H1 (cell line): ENCODE measurements at regions not wholly inside any gene's neighbourhood (a gene's known extent, or its start where the extent isn't known, plus 50 kb on each side); places are given as distances from the start of the nearest gene placed in this dataset.
A peak's percentile ranks its signal among the peaks of the same experiment; 100 is the strongest.

ENCODE experiments used
- CTCF ChIA-PET: fragments of 300-600 bp; sonication (Branson Sonifier 250); formaldehyde crosslinking; loops from one replicate; lab custom pipeline; 2021; ENCODE audit not compliant: partially characterized antibody; lab: Charles Lee
- POLR2A ChIA-PET: fragments of 300-600 bp; sonication (Branson Sonifier 250); formaldehyde crosslinking; loops from one replicate; lab custom pipeline; 2021; ENCODE audit warnings: inconsistent platforms; ENCODE audit not compliant: partially characterized antibody; lab: Charles Lee
- DNase-seq, 2 experiments: peaks; one replicate each; pipeline versions ENCODE4 v3.0.0 to v3.0.0-alpha.2; 2010 to 2022; ENCODE audit warnings: low spot score in 2 of 2, low read depth in 1 of 2, mixed read lengths in 1 of 2
- FAIRE-seq: peaks from 2 replicates; lab custom pipeline; 2011; peaks lifted over from hg19 to GRCh38; lab: Jason Lieb, UNC
- H2AFZ ChIP-seq: 2 replicates; pipeline ENCODE4 v1.8.1; 2012; ENCODE audit warnings: low read length, inconsistent platforms
- H2AK5ac ChIP-seq: 2 replicates; pipeline ENCODE4 v1.6.1; 2013; ENCODE audit warnings: low read depth, low read length
- H2BK120ac ChIP-seq: replicated peaks from 2 replicates; pipeline ENCODE3; 2013; ENCODE audit warnings: low read depth, low read length, inconsistent platforms
- H2BK12ac ChIP-seq: 2 replicates; pipeline ENCODE4 v1.6.1; 2013; ENCODE audit warnings: low read depth, low read length
- H2BK15ac ChIP-seq: 2 replicates; pipeline ENCODE4 v1.6.1; 2013; ENCODE audit warnings: low read length
- H2BK20ac ChIP-seq: 2 replicates; pipeline ENCODE4 v1.6.1; 2013; ENCODE audit warnings: low read length
- H2BK5ac ChIP-seq: 2 replicates; pipeline ENCODE4 v1.6.1; 2013; ENCODE audit warnings: low read depth, low read length
- H3K14ac ChIP-seq: 2 replicates; pipeline ENCODE4 v1.6.1; 2013; ENCODE audit warnings: inconsistent platforms; ENCODE audit not compliant: insufficient read length
- H3K18ac ChIP-seq: 2 replicates; pipeline ENCODE4 v1.6.1; 2013; ENCODE audit warnings: low read length; ENCODE audit errors: extremely low read depth
- H3K23ac ChIP-seq: 2 replicates; pipeline ENCODE4 v1.6.1; 2013; ENCODE audit warnings: inconsistent platforms; ENCODE audit not compliant: insufficient read length
- H3K23me2 ChIP-seq: 2 replicates; pipeline ENCODE4 v1.6.1; 2013; ENCODE audit warnings: low read depth, low read length
- H3K27ac ChIP-seq: 2 replicates; pipeline ENCODE4 v1.6.1; 2011; ENCODE audit warnings: low read depth, low read length, inconsistent platforms
- H3K27me3 ChIP-seq, 4 experiments: replicated peaks in 1 of 4; 1 replicate in 1 of 4; 2 replicates in 3 of 4; pipeline versions ENCODE4 v1.6.1 to v1.8.1; 2011 to 2013; ENCODE audit warnings: low read length in 3 of 4, mild to moderate bottlenecking in 3 of 4, inconsistent platforms in 2 of 4, mixed read lengths in 2 of 4, moderate library complexity in 1 of 4; ENCODE audit not compliant: control insufficient read depth in 3 of 4, insufficient read depth in 3 of 4; ENCODE audit errors: extremely low read depth in 1 of 4
- H3K36me3 ChIP-seq, 4 experiments: 2 replicates each; pipeline versions ENCODE4 v1.6.1 to v1.8.1; 2011 to 2013; ENCODE audit warnings: mild to moderate bottlenecking in 4 of 4, low read length in 3 of 4, moderate library complexity in 2 of 4, control low read depth in 1 of 4, inconsistent platforms in 1 of 4; ENCODE audit not compliant: insufficient read depth in 4 of 4, control insufficient read depth in 2 of 4
- H3K4ac ChIP-seq: replicated peaks from 2 replicates; pipeline ENCODE3; 2013; ENCODE audit warnings: low read length, low read depth, mixed read lengths, inconsistent platforms; ENCODE audit not compliant: insufficient read length
- H3K4me1 ChIP-seq, 4 experiments: replicated peaks in 1 of 4; 1 replicate in 1 of 4; 2 replicates in 3 of 4; pipeline versions ENCODE4 v1.6.1 to v1.8.1; 2011 to 2013; ENCODE audit warnings: low read length in 3 of 4, inconsistent platforms in 2 of 4, mixed read lengths in 1 of 4; ENCODE audit not compliant: insufficient read depth in 4 of 4, control insufficient read depth in 3 of 4
- H3K4me2 ChIP-seq, 2 experiments: 2 replicates each; pipeline versions ENCODE4 v1.6.1 to v1.8.1; 2011 to 2013; ENCODE audit warnings: low read depth in 2 of 2, low read length in 2 of 2, control low read depth in 1 of 2, inconsistent platforms in 1 of 2, mild to moderate bottlenecking in 1 of 2; ENCODE audit not compliant: insufficient read depth in 1 of 2
- H3K4me3 ChIP-seq, 4 experiments: fragments of 200-600, 300-600 bp in 1 of 4; sonication (generic), shearing (Covaris generic), sonication (Bioruptor Twin) in 1 of 4; 2 replicates each; pipeline versions ENCODE4 v1.5.1 to v1.8.1; 2011 to 2016; ENCODE audit warnings: low read length in 4 of 4, low read depth in 3 of 4, control low read depth in 2 of 4, inconsistent platforms in 2 of 4, mild to moderate bottlenecking in 2 of 4, mixed read lengths in 1 of 4, moderate library complexity in 1 of 4; ENCODE audit not compliant: insufficient read depth in 2 of 4; ENCODE audit errors: extremely low read depth in 1 of 4
- H3K56ac ChIP-seq: replicated peaks from 2 replicates; pipeline ENCODE3; 2013; ENCODE audit warnings: low read depth, mild to moderate bottlenecking, mixed read lengths, low read length, inconsistent platforms; ENCODE audit not compliant: insufficient read length
- H3K79me1 ChIP-seq: 2 replicates; pipeline ENCODE4 v1.6.1; 2013; ENCODE audit warnings: low read depth, low read length, control low read depth
- H3K79me2 ChIP-seq, 2 experiments: 2 replicates each; pipeline versions ENCODE4 v1.6.1 to v1.8.1; 2012 to 2013; ENCODE audit warnings: low read length in 2 of 2, mild to moderate bottlenecking in 2 of 2, inconsistent platforms in 1 of 2; ENCODE audit not compliant: insufficient read depth in 2 of 2, control insufficient read depth in 1 of 2
- H3K9ac ChIP-seq, 4 experiments: replicated peaks in 1 of 4; 1 replicate in 1 of 4; 2 replicates in 3 of 4; pipeline versions ENCODE4 v1.6.1 to v1.8.1; 2011 to 2013; ENCODE audit warnings: low read depth in 3 of 4, low read length in 3 of 4, control low read depth in 2 of 4, mild to moderate bottlenecking in 2 of 4, moderate library complexity in 2 of 4, inconsistent platforms in 1 of 4; ENCODE audit errors: extremely low read depth in 1 of 4
- H3K9me3 ChIP-seq, 2 experiments: 2 replicates each; pipeline versions ENCODE4 v1.6.1 to v1.8.1; 2012 to 2013; ENCODE audit warnings: mild to moderate bottlenecking in 2 of 2, moderate library complexity in 2 of 2, control low read depth in 1 of 2, inconsistent platforms in 1 of 2, low read depth in 1 of 2, low read length in 1 of 2, mixed read lengths in 1 of 2; ENCODE audit not compliant: insufficient read depth in 2 of 2
- H4K20me1 ChIP-seq, 2 experiments: replicated peaks in 1 of 2; 2 replicates each; pipeline versions ENCODE3 to v1.8.1; 2011 to 2013; ENCODE audit warnings: inconsistent platforms in 2 of 2, low read length in 2 of 2, mild to moderate bottlenecking in 1 of 2; ENCODE audit not compliant: insufficient read depth in 2 of 2, control insufficient read depth in 1 of 2
- H4K5ac ChIP-seq: 2 replicates; pipeline ENCODE4 v1.6.1; 2013; ENCODE audit warnings: low read length, low read depth, mixed read lengths, inconsistent platforms; ENCODE audit not compliant: insufficient read length
- H4K8ac ChIP-seq: 2 replicates; pipeline ENCODE4 v1.8.0; 2013; ENCODE audit warnings: mild to moderate bottlenecking, moderate library complexity, low read length, inconsistent platforms; ENCODE audit not compliant: insufficient read depth; ENCODE audit errors: extremely low read depth
- H4K91ac ChIP-seq: replicated peaks from 2 replicates; pipeline ENCODE3; 2013; ENCODE audit warnings: low read length, mixed read lengths, inconsistent platforms; ENCODE audit not compliant: insufficient read length
- CBX5 ChIP-seq: fragments of 300-800, 300-1000 bp; sonication (generic); IDR thresholded peaks from 2 replicates; pipeline ENCODE4 v1.7.1; 2016; ENCODE audit warnings: antibody characterized with exemption, low read length, low read depth
- CEBPB ChIP-seq: IDR thresholded peaks from 2 replicates; pipeline ENCODE4 v1.6.1; 2012; ENCODE audit warnings: low read depth, low read length
- EGR1 ChIP-seq: IDR thresholded peaks from 2 replicates; pipeline ENCODE4 v1.6.1; 2011; ENCODE audit warnings: low read depth, low read length, borderline replicate concordance
- FOSL1 ChIP-seq: IDR thresholded peaks from 2 replicates; pipeline ENCODE4 v1.6.1; 2011; ENCODE audit warnings: mild to moderate bottlenecking, low read depth, low read length, moderate library complexity; ENCODE audit not compliant: insufficient read depth
- HDAC6 ChIP-seq: IDR thresholded peaks from one replicate; pipeline ENCODE4 v1.7.1; 2012; ENCODE audit warnings: low read depth, mild to moderate bottlenecking, inconsistent platforms, low read length, moderate library complexity
- MAFK ChIP-seq: IDR thresholded peaks from 2 replicates; pipeline ENCODE4 v1.6.1; 2012; ENCODE audit warnings: low read depth, mild to moderate bottlenecking, improper control_type of control experiment, low read length
- RAD21 ChIP-seq, 2 experiments: IDR thresholded peaks in 1 of 2; conservative IDR thresholded peaks in 1 of 2; 2 replicates each; pipeline ENCODE4 v1.6.1; 2011; ENCODE audit warnings: low read depth in 2 of 2, low read length in 2 of 2, improper control_type of control experiment in 1 of 2, inconsistent platforms in 1 of 2, mild to moderate bottlenecking in 1 of 2, moderate library complexity in 1 of 2
- RNF2 ChIP-seq: fragments of 200-900, 300-1000 bp; sonication (generic); IDR thresholded peaks from 2 replicates; pipeline ENCODE4 v1.7.1; 2016; ENCODE audit warnings: borderline replicate concordance, low read depth, mild to moderate bottlenecking, antibody characterized with exemption, low read length; ENCODE audit not compliant: poor library complexity, severe bottlenecking; ENCODE audit errors: missing control alignments
- SIRT6 ChIP-seq: IDR thresholded peaks from one replicate; pipeline ENCODE4 v1.7.1; 2012; ENCODE audit warnings: low read length, inconsistent platforms
- SIX5 ChIP-seq: IDR thresholded peaks from 2 replicates; pipeline ENCODE4 v1.6.1; 2011; ENCODE audit warnings: mild to moderate bottlenecking, low read depth, low read length
- SUZ12 ChIP-seq: fragments of 200-600 bp; sonication (generic); IDR thresholded peaks from 2 replicates; pipeline ENCODE4 v1.6.1; 2012; ENCODE audit warnings: mild to moderate bottlenecking, inconsistent platforms, low read length, moderate library complexity, mixed read lengths
- TCF12 ChIP-seq: IDR thresholded peaks from 2 replicates; pipeline ENCODE4 v1.6.1; 2011; ENCODE audit warnings: low read depth, mild to moderate bottlenecking, low read length
- whole genome bisulfite sequencing, 2 experiments: shearing (Covaris generic) in 1 of 2; methylation state at CpG; one replicate each; pipeline versions ENCODE4 v1.1.6 to v1.1.7; 2013 to 2015; ENCODE audit warnings: low lambda C conversion rate in 2 of 2, mixed read lengths in 2 of 2, inconsistent platforms in 1 of 2, low coverage in 1 of 2, missing lambda C conversion rate in 1 of 2; ENCODE audit not compliant: insufficient replicate concordance in 2 of 2, insufficient coverage in 1 of 2, insufficient read length in 1 of 2; ENCODE audit errors: extremely low coverage in 1 of 2, missing lambda C conversion rate in 1 of 2; 5-methylcytosine and 5-hydroxymethylcytosine counted together

DNA sequence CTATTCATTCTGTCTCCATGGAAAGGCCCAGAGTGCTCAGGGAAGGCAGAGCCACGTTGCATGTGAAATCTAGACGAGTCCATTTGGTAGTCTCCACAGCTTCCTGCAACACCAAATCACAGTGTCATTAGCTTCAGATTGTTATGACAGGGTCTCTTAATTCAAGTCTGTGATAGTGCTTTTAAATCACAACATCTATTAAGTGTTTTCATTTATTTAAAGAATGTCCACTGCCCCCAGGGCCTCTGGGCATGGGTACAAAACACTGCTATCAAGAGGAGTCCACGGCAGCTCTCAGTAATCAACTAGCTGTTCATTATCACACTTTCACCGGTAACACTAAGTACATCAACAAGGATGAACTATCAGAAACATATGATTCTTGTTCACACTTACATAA is 455.9 kb upstream of the JARID2 start:
- Histone ChIP-seq H3K4me2 (no peak overlapping the region), H2BK15ac (no peak overlapping the region), H2BK120ac (peak overlapping the region; percentile 80), H3K56ac (no peak overlapping the region), H3K36me3 (no peaks in the 10 kb centered on the region), H3K4me1 (peaks cover 0 to 19% (median 10%) of the 10 kb centered on the region in 4 experiments; a peak in 4 of 7 replicates), H3K4ac (no peak overlapping the region), H3K27me3 (no peaks in the 10 kb centered on the region), H3K18ac (peak overlapping the region; percentile 63; the same call in 1 of the 2 replicates), H3K79me1 (no peaks in the 10 kb centered on the region), H4K8ac (no peak overlapping the region), H3K9ac (no peak overlapping the region), H3K9me3 (no peaks in the 10 kb centered on the region), H2AK5ac (peak overlapping the region; percentile 88; the same call in 1 of the 2 replicates), H3K23me2 (no peaks in the 10 kb centered on the region), H4K20me1 (no peaks in the 10 kb centered on the region), H4K5ac (no peak overlapping the region), H4K91ac (no peak overlapping the region), H3K23ac (no peak overlapping the region), H2BK5ac (peak overlapping the region; percentile 36; the same call in 1 of the 2 replicates), H2AFZ (no peak overlapping the region), H2BK20ac (peak overlapping the region; percentile 81; the same call in 1 of the 2 replicates), H3K4me3 (no peak overlapping the region), H3K14ac (no peak overlapping the region), H3K79me2 (no peaks in the 10 kb centered on the region), H2BK12ac (peak overlapping the region; percentile 52), H3K27ac (no peak overlapping the region)
- DNase-seq (no peak), FAIRE-seq (no peak)
- no peak for TF ChIP-seq CBX5
- no peak for TF ChIP-seq TCF12
- no peak for TF ChIP-seq EGR1
- no peak for TF ChIP-seq MAFK
- TF ChIP-seq SUZ12 = no peak
- no peak for TF ChIP-seq RAD21 (IDR thresholded peaks at IDR 0.05 in 1 of 2, conservative IDR thresholded peaks at IDR 0.05 in 1 of 2; ENCODE audit: low read depth in 2 of 2, low read length in 2 of 2)
- TF ChIP-seq SIX5 = no peak
- TF ChIP-seq CEBPB = no peak
- TF ChIP-seq HDAC6 = no peak
- no peak for TF ChIP-seq FOSL1
- TF ChIP-seq SIRT6 = no peak
- TF ChIP-seq RNF2 = no peak
- POLR2A ChIA-PET = no interaction called here
- CTCF ChIA-PET = interaction anchor here (0.7 to 1.9 kb wide), 7 partner anchors 9 to 643 kb away, joined by 3 to 7 read pairs (median 3); no protein-coding TSS in a partner anchor
- WGBS, 2 experiments = 95% methylated on average over 4 of the region's 4 CpGs; no CpG with 5 or more reads in 1 of the 2 experiments
